ENCODE measurements at regions not wholly inside any gene's neighbourhood (a gene's known extent, or its start where the extent isn't known, plus 50 kb on each side); places are given as distances from the start of the nearest gene placed in this dataset.

DNA sequence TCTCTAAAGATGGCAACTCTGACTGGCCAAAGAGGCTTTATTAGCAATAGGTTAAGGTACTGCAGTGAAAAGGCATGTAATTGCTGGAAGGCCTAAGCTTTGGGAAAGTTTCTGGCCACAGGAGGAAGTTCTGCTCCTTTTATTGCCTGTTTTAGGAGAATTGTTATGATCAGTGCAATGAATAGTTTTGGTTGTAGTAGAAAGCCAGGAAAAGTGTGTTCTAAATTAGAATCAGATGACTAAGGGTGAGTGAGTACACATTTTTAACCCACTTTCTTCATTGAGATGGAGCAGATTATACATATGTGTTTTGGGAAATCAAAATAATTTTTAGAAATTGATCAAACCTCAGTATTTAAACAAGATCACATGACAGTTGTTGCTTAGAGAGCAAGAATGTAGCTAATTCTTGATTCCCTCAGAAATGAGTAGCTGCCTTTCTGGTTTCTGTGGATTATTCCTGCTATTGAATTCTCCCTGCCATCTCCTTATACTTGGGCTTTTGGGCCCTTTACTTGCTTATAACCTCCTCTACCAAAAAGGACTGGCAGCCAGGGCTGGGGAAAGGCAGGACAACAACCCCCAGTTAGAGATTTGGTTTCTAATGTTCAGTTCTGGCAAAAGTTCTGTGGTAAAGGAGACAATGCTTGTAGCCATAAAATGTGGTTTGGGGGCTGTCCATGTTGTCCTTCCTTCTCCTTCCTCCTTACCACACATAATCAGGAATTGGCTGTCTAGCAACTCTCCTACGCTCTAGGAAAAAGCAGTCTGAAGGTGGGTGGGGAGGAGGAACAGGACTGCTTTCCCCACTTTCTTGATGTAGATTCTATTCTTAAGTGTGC, 217.1 kb downstream of the SLC38A4 start:
- TF ChIP-seq POLR2A (IDR thresholded peaks at IDR 0.05; ENCODE audit: low read depth, low read length) (no peak), POLR2AphosphoS5 (IDR thresholded peaks at IDR 0.05; ENCODE audit: low read depth, low read length) (no peak)

Measured in GM12891 (cell line).